Activated CD4-positive, alpha-beta T cell treated with anti-CD3 and anti-CD28 coated beads for 24 hours (primary cell): ENCODE measurements at regions not wholly inside any gene's neighbourhood (a gene's known extent, or its start where the extent isn't known, plus 50 kb on each side); places are given as distances from the start of the nearest gene placed in this dataset.

Experiments
- DNase-seq, 2 donors: peaks; one replicate each; pipeline ENCODE4 v3.0.0-alpha.2; 2020; ENCODE audit warnings: low read depth in 2 of 2

DNA sequence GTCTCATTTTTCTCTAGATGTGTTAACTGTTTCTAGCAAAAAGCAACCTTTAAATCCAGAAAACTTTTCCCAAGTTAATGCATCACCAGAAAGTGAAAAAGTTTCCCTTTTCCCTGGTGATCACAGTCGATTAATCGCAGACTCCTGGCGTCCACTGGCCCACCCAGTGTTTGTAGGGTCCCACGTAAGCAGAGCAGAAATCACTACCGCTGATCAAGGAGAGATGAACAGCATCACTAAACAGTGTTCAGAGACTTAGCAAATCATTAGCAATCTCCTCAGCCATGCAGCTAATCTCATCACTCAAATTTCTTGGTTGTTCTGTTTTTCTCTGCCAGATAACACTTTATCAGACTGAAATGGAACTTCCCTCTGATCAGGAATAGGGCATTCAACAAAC is 184.2 kb downstream of the EFNB2 start:
- no peak for DNase-seq

DNA sequence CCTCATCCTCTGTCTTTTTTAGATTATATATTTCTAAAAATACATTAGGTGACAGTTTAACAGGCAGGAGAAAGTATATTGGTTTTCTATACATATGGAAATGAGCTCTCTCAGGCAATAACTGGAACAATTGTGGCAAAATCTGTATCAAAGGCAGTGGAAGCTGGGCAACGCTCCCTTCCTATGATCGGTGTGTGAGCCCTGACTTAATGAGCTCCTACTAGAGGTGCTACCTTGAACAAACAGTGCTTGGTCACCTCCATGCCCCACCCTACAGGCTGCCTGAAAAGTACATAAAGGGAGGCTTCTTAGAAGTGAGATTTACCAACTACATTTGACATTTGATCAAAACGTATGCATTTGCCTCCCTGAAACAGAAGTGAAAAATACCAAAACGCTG is 185.3 kb downstream of the EFNB2 start:
- DNase-seq: no peak

DNA sequence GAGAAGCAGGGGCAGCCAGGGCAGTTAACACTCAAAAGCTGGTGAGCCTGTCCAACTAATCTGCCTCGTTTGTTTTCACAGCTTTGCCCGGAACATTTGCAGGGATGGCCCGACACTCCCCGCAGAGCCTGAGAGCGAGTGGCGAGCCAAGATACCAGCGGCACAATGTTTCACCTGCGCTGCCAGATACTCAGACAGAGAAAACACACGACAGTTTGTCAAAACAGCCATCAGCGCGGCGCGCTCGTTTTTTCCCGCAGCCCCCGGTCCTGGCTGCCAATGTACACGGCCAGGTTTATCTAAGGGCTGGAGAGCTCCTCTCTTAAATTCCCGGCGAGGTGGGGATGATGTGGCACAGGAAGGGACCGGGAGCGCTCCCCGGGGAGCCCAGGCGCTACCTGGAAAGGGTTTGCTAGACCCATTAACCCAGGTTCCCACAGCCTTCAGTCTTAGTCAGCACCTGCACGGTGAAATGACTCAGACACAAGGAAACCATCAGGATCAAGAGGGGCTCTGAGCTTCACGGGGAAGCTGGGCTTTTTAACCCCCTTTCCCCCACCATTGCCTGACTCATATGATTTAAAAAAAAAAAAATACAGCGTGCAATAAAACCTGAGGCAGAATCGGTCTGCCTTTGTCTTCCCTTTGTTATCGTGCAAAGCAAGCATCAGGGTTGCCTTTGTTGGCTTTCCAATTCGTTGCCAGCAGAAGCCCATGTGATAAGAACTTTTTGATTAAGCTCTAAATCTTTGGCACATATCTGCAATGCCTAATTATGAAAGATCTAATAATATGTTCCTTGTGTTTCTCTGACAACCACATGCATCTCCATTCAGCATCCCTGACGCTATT is 186.2 kb downstream of the EFNB2 start:
- DNase-seq: no peak

DNA sequence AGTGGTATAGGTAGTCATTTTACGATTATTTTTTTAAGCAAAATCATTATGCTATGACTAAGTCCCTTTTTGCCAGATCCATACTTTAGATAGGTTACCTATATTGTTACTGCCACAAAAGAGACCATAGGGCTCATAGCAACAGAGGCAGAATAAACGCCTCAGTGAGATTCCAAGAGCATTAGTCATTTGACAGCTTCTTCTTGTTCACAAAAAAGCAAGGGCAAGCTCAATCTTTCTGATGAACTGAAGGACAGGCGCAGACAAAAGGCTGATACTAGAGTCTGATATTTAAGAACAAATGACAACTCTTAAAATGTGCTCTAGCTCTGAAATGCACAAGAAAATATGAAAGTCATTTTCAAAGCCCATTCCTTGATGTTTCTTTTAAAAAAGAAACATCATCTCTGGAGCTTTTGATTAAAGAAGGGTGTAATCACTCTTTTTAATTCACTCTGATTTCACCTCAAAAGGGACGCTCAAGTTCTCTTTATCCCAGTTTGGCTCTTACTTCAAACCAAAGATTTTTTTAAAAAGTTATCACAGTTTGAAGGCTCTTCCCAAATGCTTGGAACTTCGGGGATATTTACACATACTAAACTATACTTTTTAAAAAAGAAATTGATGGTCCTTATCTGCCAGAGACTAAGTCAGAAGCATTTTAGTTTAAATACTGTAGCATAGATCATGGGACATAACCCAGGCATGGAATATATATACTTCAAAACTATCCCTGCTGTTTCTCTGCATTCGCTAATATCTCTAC is 187.2 kb downstream of the EFNB2 start:
- no peak for DNase-seq

DNA sequence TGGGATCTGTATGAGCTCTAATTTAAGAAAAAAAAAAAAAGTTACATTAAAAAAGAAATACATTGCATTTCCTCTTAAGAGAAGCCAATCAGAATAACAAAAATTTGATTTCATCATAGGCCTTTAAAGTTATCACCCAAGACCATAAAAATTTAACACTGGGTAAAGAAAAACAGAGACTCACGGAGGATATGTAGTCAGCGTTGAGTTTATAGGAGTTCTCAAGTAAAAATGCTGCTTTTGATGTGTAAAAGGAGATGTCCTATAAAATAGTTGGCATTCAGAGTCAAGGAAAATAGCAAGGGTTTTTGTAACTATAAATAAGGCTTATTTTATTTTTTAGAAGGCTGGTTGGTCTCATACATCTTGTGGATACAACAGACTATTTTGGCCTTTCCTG is 191.1 kb downstream of the EFNB2 start:
- no peak for DNase-seq

DNA sequence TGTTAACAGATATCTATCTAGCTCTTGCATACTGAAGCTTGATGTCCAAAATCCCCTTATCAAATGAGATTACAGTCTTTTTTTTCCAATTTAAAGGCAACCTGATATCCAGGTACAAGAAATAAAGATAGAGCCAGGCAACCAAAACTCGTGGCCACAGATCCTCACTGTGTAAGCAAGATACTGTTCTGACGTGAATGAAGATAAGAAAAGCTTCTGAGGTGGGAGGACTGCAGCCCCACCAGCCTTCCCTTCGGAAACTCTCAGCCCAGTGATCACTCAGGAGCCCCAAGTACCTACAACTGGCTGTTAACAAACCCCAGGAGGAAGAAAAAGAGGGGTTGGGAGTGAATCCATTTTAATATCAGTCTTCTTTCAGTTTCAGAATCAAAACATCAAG is 191.6 kb downstream of the EFNB2 start:
- no peak for DNase-seq

DNA sequence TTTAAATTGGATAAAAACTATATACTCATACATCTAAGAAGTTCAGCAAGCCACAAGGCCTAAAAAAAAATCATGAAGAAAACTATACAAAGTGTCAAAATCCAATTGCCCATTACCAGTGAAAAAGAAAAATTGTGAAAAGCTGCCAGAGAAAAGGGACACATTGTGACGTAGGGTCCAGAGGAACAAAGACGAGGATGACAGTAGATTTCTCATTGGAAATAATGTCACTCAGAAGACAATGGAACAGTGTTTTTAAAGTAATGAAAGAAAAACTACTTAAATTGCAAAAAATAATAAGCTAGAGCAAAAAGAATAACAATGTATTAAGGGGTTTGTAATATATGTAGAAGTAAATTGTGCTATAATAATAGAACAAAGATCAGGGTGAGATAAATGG is 195.2 kb downstream of the EFNB2 start:
- DNase-seq: no peak

DNA sequence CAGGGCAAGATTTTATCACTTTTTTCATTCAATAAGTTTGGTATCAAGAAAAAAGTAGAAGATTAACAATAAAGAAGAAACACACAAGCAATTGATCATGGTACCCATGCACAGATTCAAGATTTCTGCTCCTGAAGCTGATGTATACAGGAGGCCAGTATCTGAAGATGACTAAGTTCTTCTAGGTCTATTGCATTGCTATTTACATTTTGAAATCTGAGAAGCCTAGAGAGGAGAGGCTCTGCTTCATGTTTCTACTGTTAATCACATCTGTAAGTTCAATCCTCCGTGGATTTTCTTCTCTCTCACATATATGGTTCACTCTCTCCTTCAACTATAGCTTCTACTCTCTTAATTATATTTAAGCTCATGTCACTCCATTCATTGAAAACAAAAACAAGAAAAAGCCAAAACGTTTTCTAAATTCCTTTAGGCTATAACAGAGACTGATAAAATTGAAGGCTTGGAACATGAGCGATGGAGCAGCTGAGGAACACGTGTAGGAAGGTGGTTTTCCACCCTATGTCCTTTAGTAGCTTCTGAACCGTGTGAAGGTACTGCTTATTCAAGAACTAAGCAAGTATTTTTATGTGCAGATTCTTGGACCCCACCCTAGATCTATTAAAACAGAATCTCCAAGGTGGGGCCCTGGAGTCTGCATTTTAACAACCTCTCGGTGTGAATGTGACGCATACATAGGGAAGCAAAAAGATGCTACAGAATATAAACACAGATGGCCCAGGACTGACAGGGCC is 198.2 kb downstream of the EFNB2 start:
- DNase-seq: no peak

DNA sequence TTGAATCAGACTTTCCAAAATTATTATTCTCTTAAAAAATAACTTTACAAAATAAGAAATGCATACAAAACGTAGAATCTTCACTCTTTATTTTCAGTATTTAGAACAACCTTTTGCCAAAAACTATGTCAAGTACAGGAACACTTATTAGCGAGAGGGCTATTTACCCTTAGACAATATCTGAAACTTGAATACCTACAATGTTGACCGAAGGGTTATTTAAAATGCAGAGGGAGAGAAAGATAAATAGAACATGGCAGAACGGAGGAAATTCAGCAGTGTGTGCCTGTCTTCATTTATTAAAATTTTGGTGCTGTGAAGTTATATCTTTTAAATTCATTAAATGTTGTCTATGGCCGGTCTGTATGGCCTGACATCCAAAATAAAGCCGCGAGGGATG is 198.8 kb downstream of the EFNB2 start:
- DNase-seq: no peak

DNA sequence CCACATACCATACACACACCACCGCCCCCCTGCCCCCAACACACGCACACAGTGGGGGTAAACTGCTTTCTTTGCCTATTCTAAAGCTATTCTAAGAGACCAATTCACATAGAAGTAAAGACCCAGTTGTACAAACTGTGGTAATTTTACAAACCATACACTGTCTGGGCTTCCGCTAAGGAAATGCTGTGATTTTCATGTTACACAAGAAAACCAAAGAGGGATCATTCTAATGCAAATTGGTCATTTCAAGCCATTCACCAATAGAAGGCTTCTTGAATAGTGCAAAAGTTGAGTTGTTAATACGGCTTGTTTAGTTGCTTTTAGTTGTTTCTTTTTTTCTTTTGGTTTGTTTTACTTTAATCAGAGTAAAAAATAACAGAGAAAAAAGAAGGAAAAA is 202.8 kb downstream of the EFNB2 start:
- DNase-seq: no peak

DNA sequence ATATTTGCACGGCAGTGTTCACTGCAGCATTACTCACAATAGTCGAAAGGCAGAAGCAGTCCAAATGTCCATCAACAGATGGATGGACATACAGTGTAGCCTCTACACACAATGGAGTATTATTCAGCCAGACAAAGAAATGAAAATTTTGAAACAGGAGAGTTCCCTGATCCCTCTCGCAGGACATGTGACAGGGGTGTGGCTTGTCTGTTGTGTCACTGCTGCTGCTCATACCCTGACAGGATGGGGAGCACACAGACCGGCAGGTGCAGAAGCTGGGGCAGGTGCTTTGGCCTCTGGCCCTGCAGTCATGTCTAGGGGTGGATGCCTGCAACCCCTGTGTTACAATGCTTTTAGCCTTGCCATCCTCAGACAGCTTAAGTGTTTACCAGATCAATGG is 204.3 kb downstream of the EFNB2 start:
- DNase-seq: no peak

DNA sequence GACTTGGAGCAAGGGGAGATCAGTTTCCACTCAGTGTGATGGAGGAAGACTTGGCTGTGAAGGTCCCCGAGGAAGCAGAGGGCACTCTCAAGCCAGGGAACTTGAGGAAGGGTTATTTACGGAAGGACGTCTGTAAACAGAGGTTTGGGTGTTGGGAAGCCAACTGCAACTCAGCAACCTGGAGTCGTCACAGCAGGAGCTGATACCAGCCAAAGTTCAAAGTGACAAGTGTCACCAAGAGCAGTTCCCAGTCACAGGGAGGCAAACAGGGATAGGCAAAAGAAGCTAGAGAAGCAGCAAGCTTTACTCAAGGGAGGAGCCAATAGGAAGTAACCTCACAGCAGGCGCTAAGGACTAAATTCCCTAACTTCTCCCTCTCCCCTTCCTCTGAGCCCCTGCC is 205.5 kb downstream of the EFNB2 start:
- DNase-seq: no peak

DNA sequence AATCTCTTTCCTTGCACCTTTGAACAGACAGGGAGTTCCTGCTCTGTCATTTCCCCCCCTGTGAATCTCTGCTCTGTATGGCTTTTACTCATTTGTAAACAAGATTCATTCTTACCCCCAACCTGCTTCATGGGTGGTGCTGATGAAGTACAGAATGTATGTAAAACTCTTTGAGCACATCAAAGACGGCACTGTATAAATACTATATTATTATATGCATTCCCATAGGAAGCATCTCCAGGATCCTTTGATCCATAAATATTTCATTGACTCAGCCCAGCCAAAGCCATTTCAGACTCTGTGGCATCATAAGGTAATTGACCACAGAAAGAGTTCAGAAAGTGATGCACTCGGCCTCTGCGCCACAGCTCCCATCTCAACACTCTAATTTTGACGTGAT is 208.7 kb downstream of the EFNB2 start:
- DNase-seq: no peak

DNA sequence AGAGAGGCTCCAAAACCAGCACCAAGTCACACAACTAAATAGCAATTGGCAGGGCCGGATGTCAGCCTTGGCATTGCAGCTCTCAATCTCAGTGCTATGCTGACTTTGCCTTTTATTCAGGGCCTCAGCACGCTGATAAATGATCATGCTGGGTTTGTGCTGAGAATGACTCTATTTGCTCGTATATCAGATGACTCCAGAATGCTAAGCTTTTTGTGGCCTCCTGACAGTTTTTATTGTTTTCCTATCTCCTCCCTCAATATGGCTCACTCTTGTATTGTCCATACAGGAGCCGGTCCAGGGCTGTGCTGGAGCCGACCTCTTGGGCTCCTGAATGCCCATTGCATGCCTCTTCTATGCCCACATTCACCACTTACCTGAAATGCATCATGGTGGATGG is 211.0 kb downstream of the EFNB2 start:
- no peak for DNase-seq

DNA sequence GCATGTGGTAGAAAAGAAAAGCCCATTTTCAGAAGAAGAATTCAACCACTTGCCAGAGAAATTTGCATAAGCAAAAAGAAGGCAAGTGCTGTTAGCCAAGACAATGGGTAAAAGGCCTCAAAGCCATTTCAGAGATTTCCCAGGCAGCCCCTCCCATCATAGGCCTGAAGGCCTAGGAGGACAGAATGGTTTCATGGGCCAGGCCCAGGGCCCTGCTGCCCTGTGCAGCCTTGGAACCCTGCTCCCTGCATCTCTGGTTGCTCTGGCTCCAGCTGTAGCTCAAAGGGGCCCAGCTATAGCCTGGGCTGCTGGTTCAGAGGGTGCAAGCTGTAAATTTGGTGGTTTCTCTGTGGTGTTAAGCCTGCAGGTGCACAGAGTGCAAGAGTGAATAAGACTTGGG is 212.8 kb downstream of the EFNB2 start:
- DNase-seq: no peak

DNA sequence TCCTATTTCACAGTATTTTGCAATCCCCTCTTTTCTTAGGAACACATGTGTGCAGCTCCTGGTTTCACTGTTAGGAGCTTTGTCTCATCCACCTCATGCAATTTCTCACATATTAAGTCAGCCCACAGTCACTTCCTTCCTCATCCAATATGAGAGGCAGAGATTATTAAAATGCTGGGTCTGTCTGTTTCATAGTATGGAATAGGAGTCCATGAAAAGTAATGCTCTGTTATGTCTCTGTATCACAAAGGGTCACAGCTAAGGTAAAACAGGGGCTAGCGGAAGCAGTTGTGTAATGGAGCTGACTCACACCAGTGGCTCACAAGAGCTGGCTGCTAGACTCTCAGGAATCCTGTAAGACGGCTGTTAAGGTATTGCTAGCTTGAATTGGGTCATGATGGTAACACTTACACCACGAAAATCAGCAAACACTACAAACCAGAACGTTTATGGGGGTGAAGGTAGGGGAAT is 216.5 kb downstream of the EFNB2 start:
- DNase-seq: no peak

DNA sequence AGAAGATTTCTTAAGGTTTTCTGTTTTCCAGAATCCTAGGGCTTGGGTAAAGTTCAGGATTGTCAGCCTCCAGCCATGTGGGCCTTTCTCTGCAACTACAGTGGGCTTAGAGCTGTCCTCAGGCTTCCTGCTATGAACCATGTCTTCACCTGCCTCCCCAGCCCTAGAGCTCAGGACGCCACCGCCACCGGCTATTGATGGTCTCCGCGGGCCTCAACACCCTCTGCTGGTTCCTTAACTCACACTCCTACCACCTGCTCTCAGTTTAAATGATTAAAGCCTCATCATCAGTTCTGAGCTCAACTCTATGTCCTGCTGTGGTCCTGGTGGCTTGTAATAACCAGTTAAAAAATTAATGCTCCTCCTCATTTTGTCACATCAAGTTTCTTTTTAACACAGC is 221.0 kb downstream of the EFNB2 start:
- DNase-seq: no peak

DNA sequence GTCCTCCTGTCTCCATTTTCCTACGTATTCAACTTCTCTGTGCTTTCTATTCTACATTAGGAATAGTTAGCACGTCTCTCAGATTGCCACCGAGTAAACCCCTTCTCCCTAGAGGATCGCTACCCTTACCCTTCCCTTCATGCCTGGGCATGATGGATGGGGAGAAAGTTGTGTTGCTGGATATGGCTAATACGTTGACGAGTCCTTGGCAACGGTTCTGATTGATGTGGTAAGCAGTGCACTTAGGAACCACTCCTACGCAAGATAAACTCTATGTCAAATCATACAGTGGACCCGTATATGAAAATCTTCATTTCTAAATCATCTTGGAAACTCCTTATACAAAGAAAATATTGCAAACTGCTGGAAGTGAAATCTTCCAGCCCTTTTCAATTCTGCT is 224.5 kb downstream of the EFNB2 start:
- DNase-seq: no peak

DNA sequence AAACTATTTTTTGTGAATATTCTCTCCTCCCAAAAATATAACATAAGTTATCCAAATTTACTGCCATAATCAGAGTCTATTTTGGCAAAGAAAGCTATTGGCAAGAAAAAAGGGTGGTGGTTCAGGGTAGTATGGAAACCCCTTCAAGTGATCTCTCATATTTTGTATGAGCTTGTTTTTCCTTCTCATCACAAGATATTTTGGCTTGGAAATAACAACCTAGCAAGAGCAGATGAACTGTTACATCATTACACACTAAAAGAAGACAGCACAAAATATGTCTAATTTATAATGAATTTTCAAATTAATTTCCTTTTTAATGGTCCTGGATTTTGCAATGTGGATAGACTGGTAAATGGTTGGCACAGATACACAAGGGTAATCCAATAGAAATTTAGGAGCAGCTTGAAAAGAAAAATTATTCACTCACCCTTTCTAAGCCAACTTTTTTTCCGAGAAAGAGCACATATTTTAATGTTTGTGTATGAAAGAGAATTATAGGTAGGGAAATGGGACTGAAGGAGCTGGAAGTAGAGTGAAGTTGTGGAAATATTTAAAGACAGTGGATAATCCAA is 225.1 kb downstream of the EFNB2 start:
- DNase-seq: no peak

DNA sequence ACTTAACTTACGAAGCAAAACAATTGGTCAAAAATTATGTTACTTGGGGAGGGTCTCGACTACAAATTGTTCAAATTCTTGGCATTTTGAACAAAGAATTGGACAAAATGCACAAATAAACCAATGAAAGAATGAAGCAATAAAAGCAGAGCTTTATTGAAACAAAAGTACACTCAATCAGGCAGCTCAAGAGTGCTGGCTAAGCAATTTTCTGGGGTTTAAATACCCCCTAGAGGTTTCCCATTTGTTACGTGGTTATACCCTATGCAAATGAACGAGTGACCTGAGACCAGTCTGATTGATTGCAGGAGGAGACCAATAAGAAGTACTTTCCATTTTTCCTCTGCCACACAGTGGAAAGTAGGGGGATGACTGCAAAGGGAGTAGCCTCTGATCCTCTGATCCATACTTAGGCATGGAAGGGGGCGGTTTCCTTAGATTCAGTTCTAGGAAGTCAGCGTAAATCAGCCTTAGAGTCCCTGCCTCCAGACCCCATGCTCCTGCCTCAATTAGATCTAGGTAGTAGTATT is 228.6 kb downstream of the EFNB2 start:
- no peak for DNase-seq

DNA sequence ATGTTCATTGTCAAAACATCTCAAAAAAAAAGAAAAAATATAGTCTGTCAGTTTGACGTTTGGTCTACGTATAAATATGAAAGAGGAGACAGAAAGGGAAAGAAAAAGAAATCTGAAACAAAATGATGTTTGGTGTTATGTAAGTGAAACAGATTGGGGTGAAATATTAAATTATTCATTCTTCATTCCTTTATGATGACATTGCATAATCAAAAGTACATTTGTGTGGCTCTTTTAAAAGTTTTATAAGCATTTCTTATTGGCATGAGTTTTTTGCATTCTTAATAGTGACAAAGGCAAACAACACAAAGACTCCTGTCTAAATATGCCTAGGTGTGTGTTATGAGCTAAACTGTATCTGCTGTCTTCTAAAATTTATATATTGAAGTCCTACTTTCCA is 232.6 kb downstream of the EFNB2 start:
- DNase-seq: no peak

DNA sequence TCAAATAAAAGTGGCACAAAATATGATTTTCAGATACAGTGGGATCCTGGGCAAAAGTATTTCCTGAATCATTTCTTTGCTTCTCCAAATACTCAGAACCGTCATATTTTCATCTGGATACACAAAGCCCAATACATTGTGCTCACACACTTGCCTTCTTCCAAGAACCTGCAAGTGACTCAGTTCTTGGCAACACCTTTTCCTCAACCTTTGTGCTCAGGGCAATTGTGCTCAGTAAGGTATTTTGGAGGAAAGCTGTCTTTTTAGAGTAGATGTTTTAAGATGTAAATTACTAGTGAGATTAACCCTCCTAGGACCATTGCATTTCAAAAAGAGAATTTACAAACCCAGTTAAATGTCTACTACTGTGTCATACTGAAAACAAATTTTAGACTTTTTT is 233.5 kb downstream of the EFNB2 start:
- DNase-seq: no peak
